Sigmoid colon (tissue), 3 donors: ENCODE measurements at regions not wholly inside any gene's neighbourhood (a gene's known extent, or its start where the extent isn't known, plus 50 kb on each side); places are given as distances from the start of the nearest gene placed in this dataset.

ENCODE experiments used
- POLR2A ChIP-seq, 2 donors: fragments of 450-650 bp; IDR thresholded peaks; one replicate each; pipeline ENCODE4 v1.6.1; 2016; ENCODE audit warnings: antibody characterized with exemption in 2 of 2, mild to moderate bottlenecking in 2 of 2, moderate library complexity in 2 of 2
- TF ChIP-seq, protein P1 (sequence below), 4 experiments: fragments of 450-650 bp in 3 of 4; fragments of 200-600 bp in 1 of 4; IDR thresholded peaks; one replicate each; pipeline ENCODE4 v1.5.1; 2016 to 2019; ENCODE audit warnings: antibody characterized with exemption in 4 of 4, mild to moderate bottlenecking in 3 of 4, moderate library complexity in 2 of 4

DNA sequence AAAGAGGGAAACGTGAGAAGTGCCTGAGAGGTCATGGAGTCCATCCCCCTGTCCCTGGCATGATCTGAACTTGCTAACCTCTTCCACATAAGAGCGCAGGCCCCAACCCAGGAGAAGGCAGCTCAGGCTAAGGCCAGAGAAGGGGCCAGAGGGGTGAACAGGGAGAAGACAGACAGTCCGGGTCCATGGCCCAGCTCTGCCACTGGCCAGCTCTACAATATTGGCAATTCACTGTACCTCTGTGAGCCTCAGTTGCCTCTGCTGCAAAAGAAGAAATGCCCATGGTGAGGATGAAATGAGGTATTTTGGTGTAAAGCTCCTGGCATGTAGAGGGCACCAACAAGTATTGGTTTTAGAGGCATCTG lies 72.3 kb downstream of the CAMK2N1 start:
- TF ChIP-seq, protein P1, sequence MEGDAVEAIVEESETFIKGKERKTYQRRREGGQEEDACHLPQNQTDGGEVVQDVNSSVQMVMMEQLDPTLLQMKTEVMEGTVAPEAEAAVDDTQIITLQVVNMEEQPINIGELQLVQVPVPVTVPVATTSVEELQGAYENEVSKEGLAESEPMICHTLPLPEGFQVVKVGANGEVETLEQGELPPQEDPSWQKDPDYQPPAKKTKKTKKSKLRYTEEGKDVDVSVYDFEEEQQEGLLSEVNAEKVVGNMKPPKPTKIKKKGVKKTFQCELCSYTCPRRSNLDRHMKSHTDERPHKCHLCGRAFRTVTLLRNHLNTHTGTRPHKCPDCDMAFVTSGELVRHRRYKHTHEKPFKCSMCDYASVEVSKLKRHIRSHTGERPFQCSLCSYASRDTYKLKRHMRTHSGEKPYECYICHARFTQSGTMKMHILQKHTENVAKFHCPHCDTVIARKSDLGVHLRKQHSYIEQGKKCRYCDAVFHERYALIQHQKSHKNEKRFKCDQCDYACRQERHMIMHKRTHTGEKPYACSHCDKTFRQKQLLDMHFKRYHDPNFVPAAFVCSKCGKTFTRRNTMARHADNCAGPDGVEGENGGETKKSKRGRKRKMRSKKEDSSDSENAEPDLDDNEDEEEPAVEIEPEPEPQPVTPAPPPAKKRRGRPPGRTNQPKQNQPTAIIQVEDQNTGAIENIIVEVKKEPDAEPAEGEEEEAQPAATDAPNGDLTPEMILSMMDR (IDR thresholded peaks at IDR 0.05), result no peak
- no peak for TF ChIP-seq POLR2A (IDR thresholded peaks at IDR 0.05)
